ENCODE measurements at regions not wholly inside any gene's neighbourhood (a gene's known extent, or its start where the extent isn't known, plus 50 kb on each side); places are given as distances from the start of the nearest gene placed in this dataset.
"Not testable (repeated sequence)": the region's sequence is repeated elsewhere in the genome, so short reads cannot be mapped to it uniquely, and the experiment has no call there.

GRCh38 chr18:70411307-70411706 lies 122.5 kb downstream of the SOCS6 start:
- DNase-seq (ENCODE audit: low read depth): no peak
- no peak overlapping the region for H3K4me3 ChIP-seq (ENCODE audit: low read depth, low read length)
- no peak for TF ChIP-seq CTCF (IDR thresholded peaks at IDR 0.05; ENCODE audit: low read depth, low read length, missing control alignments)

DNA sequence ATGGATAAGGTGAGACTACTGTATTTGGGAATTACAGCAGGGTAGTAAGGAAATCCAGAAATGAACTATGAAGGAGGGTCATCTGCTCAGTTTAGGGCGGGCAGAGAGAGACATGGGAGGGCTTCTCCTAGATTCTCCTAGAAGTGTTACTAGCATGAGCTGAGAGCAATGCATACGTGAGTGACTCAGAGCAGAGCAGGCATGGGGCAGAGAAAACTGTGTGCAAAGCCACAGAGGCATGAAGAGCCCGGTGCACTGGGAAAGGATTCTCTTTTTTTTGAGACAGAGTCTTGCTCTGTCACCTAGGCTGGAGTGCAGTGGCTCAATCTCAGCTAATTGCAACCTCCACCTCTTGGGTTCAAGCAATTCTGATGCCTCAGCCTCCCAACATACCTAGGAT lies 116.2 kb downstream of the SOCS6 start:
- no peak for DNase-seq (ENCODE audit: low read depth)
- no peak for TF ChIP-seq CTCF (IDR thresholded peaks at IDR 0.05; ENCODE audit: low read depth, low read length, missing control alignments)
- no peak overlapping the region for H3K4me3 ChIP-seq (ENCODE audit: low read depth, low read length)

GRCh38 chr18:70400476-70400875 lies 111.6 kb downstream of the SOCS6 start:
- no peak for TF ChIP-seq CTCF (IDR thresholded peaks at IDR 0.05; ENCODE audit: low read depth, low read length, missing control alignments)
- no peak overlapping the region for H3K4me3 ChIP-seq (ENCODE audit: low read depth, low read length)
- DNase-seq (ENCODE audit: low read depth): no peak

- no peak overlapping the region for H3K4me3 ChIP-seq (ENCODE audit: low read depth, low read length)
- no peak for DNase-seq (ENCODE audit: low read depth)
- no peak for TF ChIP-seq CTCF (IDR thresholded peaks at IDR 0.05; ENCODE audit: low read depth, low read length, missing control alignments)
Observed at GRCh38 chr18:70398076-70398475, 109.2 kb downstream of the SOCS6 start.

DNA sequence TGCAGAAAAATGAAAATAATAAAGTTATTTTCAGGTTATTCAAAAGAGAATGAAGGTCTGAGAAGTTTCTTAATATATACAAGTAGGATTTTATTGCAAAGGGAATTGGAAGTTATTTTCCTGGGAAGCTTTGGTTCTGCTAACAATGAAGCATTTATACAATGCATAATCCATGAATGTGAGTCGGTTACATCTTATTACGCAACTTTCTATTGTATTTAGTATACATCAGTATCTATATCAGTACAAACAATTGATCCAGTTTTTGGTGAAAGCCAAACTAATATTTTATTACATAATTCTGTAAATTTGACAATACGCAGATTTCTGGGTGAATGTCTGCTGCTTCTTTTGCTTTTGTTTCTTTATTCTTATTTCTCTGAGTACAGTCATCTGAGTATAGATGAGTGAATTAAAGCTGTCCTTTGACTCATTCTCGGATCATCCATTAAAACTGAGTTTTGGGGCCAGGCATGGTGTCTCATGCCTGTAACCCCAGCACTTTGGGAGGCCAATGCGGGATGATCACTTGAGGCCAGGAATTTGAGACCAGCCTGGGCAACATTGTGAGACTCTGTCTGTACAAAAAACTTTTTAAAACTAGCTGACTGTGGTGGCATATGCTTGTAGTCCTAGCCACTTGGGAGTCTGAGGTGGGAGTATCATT lies 108.5 kb downstream of the SOCS6 start:
- no peak for TF ChIP-seq CTCF (IDR thresholded peaks at IDR 0.05; ENCODE audit: low read depth, low read length, missing control alignments)
- no peak for DNase-seq (ENCODE audit: low read depth)
- no peak overlapping the region for H3K4me3 ChIP-seq (ENCODE audit: low read depth, low read length)

- H3K4me3 ChIP-seq (ENCODE audit: low read depth, low read length); DNase-seq (ENCODE audit: low read depth): not testable (repeated sequence)
Observed at GRCh38 chr18:70395771-70396170, 106.9 kb downstream of the SOCS6 start.

- no peak for TF ChIP-seq CTCF (IDR thresholded peaks at IDR 0.05; ENCODE audit: low read depth, low read length, missing control alignments)
- no peak overlapping the region for H3K4me3 ChIP-seq (ENCODE audit: low read depth, low read length)
- DNase-seq (ENCODE audit: low read depth): no peak
Observed at GRCh38 chr18:70394672-70395071, 105.8 kb downstream of the SOCS6 start.
